Endothelial cell of umbilical vein (primary cell): ENCODE measurements at regions not wholly inside any gene's neighbourhood (a gene's known extent, or its start where the extent isn't known, plus 50 kb on each side); places are given as distances from the start of the nearest gene placed in this dataset.

Source experiments
- BruUV-seq: library from RNA; stranded (reverse); fragments of 400-500 nt; replicated peaks from 2 replicates; lab custom pipeline; 2021; lab: Mats Ljungman, UMichigan
- CTCF ChIA-PET: fragments of 300-600, 350-600 bp; sonication (Branson Sonifier 250); formaldehyde crosslinking; loops from one replicate; lab custom pipeline; 2021; ENCODE audit warnings: antibody characterized with exemption, inconsistent platforms; lab: Charles Lee
- POLR2A ChIA-PET: fragments of 300-600, 350-600 bp; sonication (Branson Sonifier 250); formaldehyde crosslinking; loops from one replicate; lab custom pipeline; 2021; ENCODE audit warnings: antibody characterized with exemption, inconsistent platforms; lab: Charles Lee
- DNase-seq: peaks from one replicate; pipeline ENCODE4 v3.0.0-alpha.2; 2011; ENCODE audit warnings: low read depth, low spot score
- FAIRE-seq: peaks from 2 replicates; lab custom pipeline; 2011; peaks lifted over from hg19 to GRCh38; lab: Jason Lieb, UNC
- H2AFZ ChIP-seq: 2 replicates; pipeline ENCODE4 v1.6.0; 2012; ENCODE audit warnings: low read depth, low read length, control low read depth, inconsistent platforms
- H3K27ac ChIP-seq: 2 replicates; pipeline ENCODE4 v1.5.1; 2011; ENCODE audit warnings: low read depth, mild to moderate bottlenecking, control low read depth, low read length, moderate library complexity; ENCODE audit not compliant: insufficient read depth
- H3K27me3 ChIP-seq, 2 experiments: 2 replicates each; pipeline versions ENCODE4 v1.6.0 to v1.6.1; 2011; ENCODE audit warnings: low read length in 2 of 2, mixed read lengths in 1 of 2; ENCODE audit not compliant: control insufficient read depth in 2 of 2, insufficient read depth in 2 of 2
- H3K36me3 ChIP-seq, 2 experiments: 2 replicates in 1 of 2; 3 replicates in 1 of 2; pipeline ENCODE4 v1.5.1; 2011; ENCODE audit warnings: low read length in 2 of 2, mild to moderate bottlenecking in 1 of 2, moderate library complexity in 1 of 2; ENCODE audit not compliant: control insufficient read depth in 2 of 2, insufficient read depth in 2 of 2; ENCODE audit errors: extremely low read depth in 1 of 2
- H3K4me1 ChIP-seq: 3 replicates; pipeline ENCODE4 v1.5.1; 2011; ENCODE audit warnings: mild to moderate bottlenecking, low read length; ENCODE audit not compliant: control insufficient read depth, insufficient read depth; ENCODE audit errors: extremely low read depth
- H3K4me2 ChIP-seq: 2 replicates; pipeline ENCODE4 v1.6.1; 2011; ENCODE audit warnings: low read length, control low read depth, mixed read lengths; ENCODE audit not compliant: insufficient read depth
- H3K4me3 ChIP-seq, 3 experiments: fragments of 200-600 bp in 1 of 3; sonication (generic), shearing (Covaris generic) in 1 of 3; replicated peaks in 1 of 3; 2 replicates each; pipeline ENCODE4 v1.5.1; 2011 to 2016; ENCODE audit warnings: control low read depth in 3 of 3, low read length in 3 of 3, mild to moderate bottlenecking in 2 of 3, inconsistent platforms in 1 of 3, low read depth in 1 of 3, moderate library complexity in 1 of 3; ENCODE audit not compliant: insufficient read depth in 1 of 3
- H3K79me2 ChIP-seq: 2 replicates; pipeline ENCODE4 v1.6.0; 2012; ENCODE audit warnings: low read length, inconsistent platforms; ENCODE audit not compliant: control insufficient read depth, insufficient read depth
- H3K9ac ChIP-seq: replicated peaks from 2 replicates; pipeline ENCODE3; 2011; ENCODE audit warnings: low read length, control low read depth; ENCODE audit not compliant: insufficient read depth; ENCODE audit errors: extremely low read depth
- H3K9me1 ChIP-seq: replicated peaks from 3 replicates; pipeline ENCODE4 v1.6.0; 2011; ENCODE audit warnings: mild to moderate bottlenecking, low read length; ENCODE audit not compliant: control insufficient read depth, insufficient read depth; ENCODE audit errors: extremely low read depth
- H3K9me3 ChIP-seq: replicated peaks from 2 replicates; pipeline ENCODE4 v1.5.1; 2012; ENCODE audit warnings: low read length, inconsistent platforms; ENCODE audit not compliant: control insufficient read depth, insufficient read depth
- H4K20me1 ChIP-seq: replicated peaks from 2 replicates; pipeline ENCODE3; 2011; ENCODE audit warnings: mild to moderate bottlenecking, low read length; ENCODE audit not compliant: control insufficient read depth, insufficient read depth; ENCODE audit errors: extremely low read depth
- CTCF ChIP-seq, 2 donors: IDR thresholded peaks; 1 replicate in 1 of 2; 2 replicates in 1 of 2; pipeline ENCODE4 v1.5.1; 2011; ENCODE audit warnings: low read length in 2 of 2, mild to moderate bottlenecking in 2 of 2, moderate library complexity in 2 of 2, control low read depth in 1 of 2, inconsistent platforms in 1 of 2, low read depth in 1 of 2; ENCODE audit not compliant: insufficient read depth in 1 of 2; ENCODE audit errors: extremely low read depth in 1 of 2
- EZH2 ChIP-seq: IDR thresholded peaks from 2 replicates; pipeline ENCODE4 v1.6.1; 2012; ENCODE audit warnings: borderline replicate concordance, low read depth, mild to moderate bottlenecking, moderate library complexity, low read length, inconsistent platforms; ENCODE audit not compliant: severe bottlenecking
- FOS ChIP-seq: IDR thresholded peaks from 2 replicates; pipeline ENCODE4 v1.6.1; 2011; ENCODE audit warnings: mild to moderate bottlenecking, low read length, moderate library complexity, borderline replicate concordance; ENCODE audit not compliant: insufficient read depth
- GATA2 ChIP-seq: IDR thresholded peaks from 2 replicates; pipeline ENCODE4 v1.7.0; 2011; ENCODE audit warnings: low read depth, mild to moderate bottlenecking, moderate library complexity, mixed read lengths, low read length; ENCODE audit not compliant: insufficient read length, insufficient read depth
- JUN ChIP-seq: IDR thresholded peaks from 2 replicates; pipeline ENCODE4 v1.6.1; 2011; ENCODE audit warnings: borderline replicate concordance, low read depth; ENCODE audit not compliant: insufficient read length, insufficient read depth
- MAX ChIP-seq: IDR thresholded peaks from 2 replicates; pipeline ENCODE4 v1.6.1; 2011; ENCODE audit not compliant: insufficient read depth, insufficient read length
- MYC ChIP-seq: IDR thresholded peaks from one replicate; pipeline ENCODE4 v1.6.1; 2011; ENCODE audit warnings: mild to moderate bottlenecking, low read depth, low read length
- POLR2A ChIP-seq: IDR thresholded peaks from 2 replicates; pipeline ENCODE4 v1.6.1; 2012; ENCODE audit warnings: low read depth, mild to moderate bottlenecking, control low read depth, low read length
- POLR2AphosphoS5 ChIP-seq: IDR thresholded peaks from 2 replicates; pipeline ENCODE4 v1.6.1; 2012; ENCODE audit warnings: low read depth, mild to moderate bottlenecking, control low read depth, low read length, moderate library complexity; ENCODE audit not compliant: insufficient read depth
- dilution Hi-C: fragments of 300-500 bp; cut with MboI; formaldehyde crosslinking; loops from one replicate; pipeline ENCODE4 v1.15.0; 2019; ENCODE audit warnings: low sequenced_read_pairs; ENCODE audit not compliant: extremely low pct_ligation_motif_present
- intact Hi-C: fragments of 100-400 bp; cut with micrococcal nuclease; formaldehyde crosslinking; loops from one replicate; pipeline ENCODE4 v1.10.0; 2022

- Histone ChIP-seq H3K9me1 (no peaks in the 10 kb centered on the region), H2AFZ (no peak overlapping the region), H3K4me3 (no peak overlapping the region), H3K27me3 (no peaks in the 10 kb centered on the region), H3K36me3 (no peaks in the 10 kb centered on the region), H3K27ac (no peak overlapping the region), H4K20me1 (no peaks in the 10 kb centered on the region), H3K9me3 (peaks cover 6% of the 10 kb centered on the region), H3K4me1 (no peaks in the 10 kb centered on the region), H3K79me2 (no peaks in the 10 kb centered on the region), H3K9ac (no peak overlapping the region), H3K4me2 (no peak overlapping the region)
- intact Hi-C loops (no loop called here), dilution Hi-C loops (no loop called here)
- DNase-seq, result no peak
- CTCF ChIA-PET, result no interaction called here
- TF ChIP-seq POLR2A, result no peak
- TF ChIP-seq EZH2, result no peak
- no peak for TF ChIP-seq CTCF (IDR thresholded peaks at IDR 0.05; ENCODE audit: extremely low read depth in 1 of 2, insufficient read depth in 1 of 2, low read depth in 1 of 2, low read length in 2 of 2)
- no peak for TF ChIP-seq GATA2
- no peak for TF ChIP-seq MAX
- no peak for TF ChIP-seq JUN
- TF ChIP-seq FOS, result no peak
- TF ChIP-seq POLR2AphosphoS5, result no peak
- TF ChIP-seq MYC, result no peak
- FAIRE-seq, result no peak
- POLR2A ChIA-PET, result no interaction called here
- BruUV-seq, result no TSS peak
These were observed 119.1 kb upstream of the SOX1 start for GRCh38 chr13:111947876-111948275.
